NB4 (cell line): ENCODE measurements at regions not wholly inside any gene's neighbourhood (a gene's known extent, or its start where the extent isn't known, plus 50 kb on each side); places are given as distances from the start of the nearest gene placed in this dataset.

Experiments
- POLR2A ChIP-seq: IDR thresholded peaks from 2 replicates; pipeline ENCODE4 v1.6.1; 2011; ENCODE audit warnings: mild to moderate bottlenecking; ENCODE audit not compliant: insufficient read length; ENCODE audit errors: extremely low read depth
- TF ChIP-seq, protein P1 (sequence below): IDR thresholded peaks from one replicate; pipeline ENCODE4 v1.5.1; 2012; ENCODE audit warnings: low read depth, low read length

DNA sequence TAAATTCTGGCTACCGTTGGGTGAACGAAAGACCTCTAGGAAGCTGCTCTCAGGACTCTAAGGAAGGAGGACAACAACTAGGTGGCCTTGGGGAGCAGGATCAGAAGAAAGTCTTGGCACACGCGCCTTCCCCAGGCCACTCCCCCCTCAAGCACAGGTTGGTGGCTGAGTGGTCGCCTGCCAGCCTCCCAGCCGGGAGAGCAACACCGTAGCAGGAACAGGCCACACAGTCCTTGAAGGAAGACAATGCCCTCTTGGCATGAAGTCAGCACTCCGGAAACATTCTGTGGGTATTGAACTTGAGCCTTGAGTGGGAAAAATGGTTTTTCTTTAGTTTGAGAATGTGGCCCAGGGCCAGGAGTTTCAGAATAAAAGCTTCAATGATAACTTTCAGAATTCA is 87.4 kb upstream of the AGAP1 start:
- no peak for TF ChIP-seq POLR2A
- TF ChIP-seq, protein P1, sequence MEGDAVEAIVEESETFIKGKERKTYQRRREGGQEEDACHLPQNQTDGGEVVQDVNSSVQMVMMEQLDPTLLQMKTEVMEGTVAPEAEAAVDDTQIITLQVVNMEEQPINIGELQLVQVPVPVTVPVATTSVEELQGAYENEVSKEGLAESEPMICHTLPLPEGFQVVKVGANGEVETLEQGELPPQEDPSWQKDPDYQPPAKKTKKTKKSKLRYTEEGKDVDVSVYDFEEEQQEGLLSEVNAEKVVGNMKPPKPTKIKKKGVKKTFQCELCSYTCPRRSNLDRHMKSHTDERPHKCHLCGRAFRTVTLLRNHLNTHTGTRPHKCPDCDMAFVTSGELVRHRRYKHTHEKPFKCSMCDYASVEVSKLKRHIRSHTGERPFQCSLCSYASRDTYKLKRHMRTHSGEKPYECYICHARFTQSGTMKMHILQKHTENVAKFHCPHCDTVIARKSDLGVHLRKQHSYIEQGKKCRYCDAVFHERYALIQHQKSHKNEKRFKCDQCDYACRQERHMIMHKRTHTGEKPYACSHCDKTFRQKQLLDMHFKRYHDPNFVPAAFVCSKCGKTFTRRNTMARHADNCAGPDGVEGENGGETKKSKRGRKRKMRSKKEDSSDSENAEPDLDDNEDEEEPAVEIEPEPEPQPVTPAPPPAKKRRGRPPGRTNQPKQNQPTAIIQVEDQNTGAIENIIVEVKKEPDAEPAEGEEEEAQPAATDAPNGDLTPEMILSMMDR, result no peak
